Endodermal cell (in vitro differentiated cells): ENCODE measurements at regions not wholly inside any gene's neighbourhood (a gene's known extent, or its start where the extent isn't known, plus 50 kb on each side); places are given as distances from the start of the nearest gene placed in this dataset.
A peak's percentile ranks its signal among the peaks of the same experiment; 100 is the strongest.

ENCODE experiments used
- DNase-seq: peaks from one replicate; pipeline ENCODE4 v3.0.0-alpha.2; 2017
- H3K27ac ChIP-seq: 2 replicates; pipeline ENCODE4 v1.5.1; 2013; ENCODE audit warnings: mild to moderate bottlenecking, low read depth, low read length, moderate library complexity
- H3K27me3 ChIP-seq: 2 replicates; pipeline ENCODE4 v1.6.1; 2013; ENCODE audit warnings: mild to moderate bottlenecking, low read length, moderate library complexity; ENCODE audit not compliant: insufficient read depth, control insufficient read depth, poor library complexity, severe bottlenecking
- H3K36me3 ChIP-seq: 2 replicates; pipeline ENCODE4 v1.7.0; 2013; ENCODE audit warnings: mild to moderate bottlenecking, low read length, moderate library complexity; ENCODE audit not compliant: control insufficient read depth, insufficient read depth
- H3K4me1 ChIP-seq: one replicate; pipeline ENCODE4 v1.7.0; 2013; ENCODE audit warnings: low read length; ENCODE audit not compliant: control insufficient read depth, insufficient read depth
- H3K4me3 ChIP-seq: 2 replicates; pipeline ENCODE4 v1.5.1; 2013; ENCODE audit warnings: mild to moderate bottlenecking, low read length, moderate library complexity
- H3K9ac ChIP-seq: 2 replicates; pipeline ENCODE4 v1.6.1; 2013; ENCODE audit warnings: mild to moderate bottlenecking, low read length, moderate library complexity; ENCODE audit not compliant: poor library complexity, severe bottlenecking; ENCODE audit errors: extremely low read depth
- H3K9me3 ChIP-seq: 2 replicates; pipeline ENCODE4 v1.6.1; 2013; ENCODE audit warnings: mild to moderate bottlenecking, low read length, moderate library complexity; ENCODE audit not compliant: control insufficient read depth
- H3K27ac Mint-ChIP-seq: 2 replicates; pipeline ENCODE4 v1.8.0; 2020; ENCODE audit warnings: mixed read lengths
- H3K27me3 Mint-ChIP-seq: 2 replicates; pipeline ENCODE4 v1.8.0; 2021; ENCODE audit warnings: mild to moderate bottlenecking, mixed read lengths; ENCODE audit not compliant: insufficient read depth
- H3K36me3 Mint-ChIP-seq: 2 replicates; pipeline ENCODE4 v1.8.0; 2020; ENCODE audit warnings: low read depth, mixed read lengths
- H3K4me1 Mint-ChIP-seq: 2 replicates; pipeline ENCODE4 v1.8.0; 2020; ENCODE audit warnings: mixed read lengths
- H3K4me3 Mint-ChIP-seq: 2 replicates; pipeline ENCODE4 v1.8.0; 2020; ENCODE audit warnings: mild to moderate bottlenecking, moderate library complexity, mixed read lengths
- H3K9me3 Mint-ChIP-seq: 2 replicates; pipeline ENCODE4 v1.8.0; 2020; ENCODE audit warnings: mild to moderate bottlenecking, mixed read lengths
- CTCF ChIP-seq: fragments of 200-600 bp; sonication (generic); conservative IDR thresholded peaks from 2 replicates; pipeline ENCODE4 v1.5.0; 2021; ENCODE audit warnings: antibody characterized with exemption, mild to moderate bottlenecking
- WGBS, 2 experiments: methylation state at CpG; one replicate each; pipeline versions ENCODE4 v1.1.5 to v1.1.7; 2013; ENCODE audit warnings: missing lambda C conversion rate in 2 of 2, mixed read lengths in 1 of 2; ENCODE audit not compliant: insufficient coverage in 1 of 2, insufficient read length in 1 of 2; 5-methylcytosine and 5-hydroxymethylcytosine counted together

- Histone ChIP-seq H3K27ac (no peak overlapping the region), H3K36me3 (no peaks in the 10 kb centered on the region), H3K4me3 (no peak overlapping the region), H3K9me3 (peaks cover 20% of the 10 kb centered on the region), H3K27me3 (no peaks in the 10 kb centered on the region), H3K4me1 (no peaks in the 10 kb centered on the region), H3K9ac (no peak overlapping the region)
- no peak for DNase-seq
- 81 to 90% methylated on average over 2 of the region's 2 CpGs for WGBS, 2 experiments
- Mint-ChIP-seq H3K27ac (no peak overlapping the region), H3K9me3 (peaks cover 36% of the 10 kb centered on the region), H3K27me3 (no peaks in the 10 kb centered on the region), H3K4me3 (no peak overlapping the region), H3K4me1 (peaks cover 5% of the 10 kb centered on the region), H3K36me3 (peaks cover 9% of the 10 kb centered on the region)
- no peak for TF ChIP-seq CTCF
These were observed 60.9 kb upstream of the TMTC1 start for GRCh38 chr12:29844667-29845066.

- Mint-ChIP-seq H3K36me3 (peaks cover 7% of the 10 kb centered on the region), H3K4me3 (no peak overlapping the region), H3K27ac (no peak overlapping the region), H3K9me3 (peaks cover 36% of the 10 kb centered on the region), H3K4me1 (peaks cover 5% of the 10 kb centered on the region), H3K27me3 (no peaks in the 10 kb centered on the region)
- H3K27ac ChIP-seq: no peak overlapping the region
- no peak for TF ChIP-seq CTCF
- H3K4me1 ChIP-seq: no peaks in the 10 kb centered on the region
- peaks cover 23% of the 10 kb centered on the region for H3K9me3 ChIP-seq
- H3K27me3 ChIP-seq: no peaks in the 10 kb centered on the region
- no peak overlapping the region for H3K4me3 ChIP-seq
- no peak overlapping the region for H3K9ac ChIP-seq
- no peaks in the 10 kb centered on the region for H3K36me3 ChIP-seq
- DNase-seq: peak; percentile 52
These were observed 59.3 kb upstream of the TMTC1 start for GRCh38 chr12:29843036-29843435.

- Mint-ChIP-seq H3K4me3 (no peak overlapping the region), H3K27me3 (no peaks in the 10 kb centered on the region), H3K4me1 (peaks cover 5% of the 10 kb centered on the region), H3K27ac (no peak overlapping the region), H3K36me3 (peaks cover 7% of the 10 kb centered on the region), H3K9me3 (peaks cover 55% of the 10 kb centered on the region)
- 93 to 100% methylated on average over 1 of the region's 1 CpG for WGBS, 2 experiments
- no peak overlapping the region for H3K27ac ChIP-seq
- H3K4me3 ChIP-seq: no peak overlapping the region
- H3K36me3 ChIP-seq: no peaks in the 10 kb centered on the region
- peaks cover 23% of the 10 kb centered on the region for H3K9me3 ChIP-seq
- no peak overlapping the region for H3K9ac ChIP-seq
- H3K27me3 ChIP-seq: no peaks in the 10 kb centered on the region
- no peaks in the 10 kb centered on the region for H3K4me1 ChIP-seq
- TF ChIP-seq CTCF: no peak
- DNase-seq: no peak
These were observed 55.0 kb upstream of the TMTC1 start for GRCh38 chr12:29838768-29839167.
